ENCODE measurements at regions not wholly inside any gene's neighbourhood (a gene's known extent, or its start where the extent isn't known, plus 50 kb on each side); places are given as distances from the start of the nearest gene placed in this dataset.

GRCh38 chr21:39029086-39029755, 154.0 kb downstream of the PSMG1 start:
- no peak for DNase-seq (ENCODE audit: low read depth in 1 of 2, low spot score in 1 of 2)

DNA sequence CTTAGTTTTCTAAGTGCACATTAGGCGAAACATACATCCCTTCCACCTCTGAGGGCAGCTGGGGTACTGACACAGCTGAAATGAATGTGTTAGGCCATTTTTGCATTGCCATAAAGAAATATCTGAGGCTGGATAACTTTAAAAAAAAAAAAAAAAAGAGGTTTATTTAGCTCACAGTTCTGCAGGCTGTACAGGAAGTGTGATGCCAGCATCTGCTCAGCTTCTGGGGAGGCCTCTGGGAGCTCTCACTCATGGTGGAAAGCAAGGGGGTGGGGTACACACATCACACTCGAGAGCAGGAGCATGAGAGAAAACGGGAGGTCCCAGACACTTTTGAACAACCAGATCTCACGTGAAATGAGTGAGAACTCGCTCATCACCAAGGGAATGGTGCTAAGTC, 158.1 kb downstream of the PSMG1 start:
- DNase-seq (ENCODE audit: low read depth in 1 of 2, low spot score in 1 of 2): no peak

DNA sequence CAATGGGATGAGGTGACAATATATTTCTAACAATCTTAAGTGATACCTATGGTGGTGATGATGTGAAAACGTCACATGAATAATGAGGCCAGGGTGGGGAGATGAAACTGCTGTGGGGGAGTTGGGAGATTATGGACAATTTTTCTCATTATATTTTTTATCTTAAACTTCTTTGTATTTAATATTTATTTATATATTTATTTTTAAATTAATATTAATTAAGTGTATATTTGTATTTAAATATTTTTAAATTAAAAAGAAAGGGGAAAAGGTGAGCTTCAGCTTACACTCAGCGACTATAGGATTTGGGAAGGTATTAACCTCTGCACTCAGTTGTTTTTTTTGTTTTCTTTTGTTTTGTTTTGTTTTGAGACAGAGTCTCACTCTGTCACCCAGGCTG, 158.7 kb downstream of the PSMG1 start:
- DNase-seq (ENCODE audit: low read depth in 1 of 2, low spot score in 1 of 2): no peak

GRCh38 chr21:39022863-39023693, 160.2 kb downstream of the PSMG1 start:
- DNase-seq (ENCODE audit: low read depth in 1 of 2, low spot score in 1 of 2): no peak

DNA sequence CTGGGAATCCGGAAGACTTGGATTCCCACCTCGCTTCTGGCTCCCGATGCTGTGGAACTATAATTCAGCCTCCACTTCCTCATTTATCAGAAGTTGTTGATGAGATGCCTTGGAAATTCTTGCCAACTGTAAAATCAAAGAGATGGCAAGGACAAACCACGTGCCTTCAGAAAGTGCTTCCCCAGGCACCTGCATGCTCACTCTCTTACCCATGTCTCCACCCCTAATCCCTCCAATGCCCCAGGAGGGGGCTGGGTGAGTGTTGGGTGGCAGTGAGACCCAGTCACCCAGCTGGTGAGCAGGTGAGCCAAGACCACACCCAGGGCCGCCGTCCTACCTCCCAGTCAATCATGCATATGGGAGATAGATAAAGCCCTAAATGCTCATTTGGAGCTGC, 160.8 kb downstream of the PSMG1 start:
- DNase-seq (ENCODE audit: low read depth in 1 of 2, low spot score in 1 of 2): no peak

- no peak for DNase-seq (ENCODE audit: low read depth in 1 of 2, low spot score in 1 of 2)
These were observed 161.2 kb downstream of the PSMG1 start for GRCh38 chr21:39022035-39022434.

DNA sequence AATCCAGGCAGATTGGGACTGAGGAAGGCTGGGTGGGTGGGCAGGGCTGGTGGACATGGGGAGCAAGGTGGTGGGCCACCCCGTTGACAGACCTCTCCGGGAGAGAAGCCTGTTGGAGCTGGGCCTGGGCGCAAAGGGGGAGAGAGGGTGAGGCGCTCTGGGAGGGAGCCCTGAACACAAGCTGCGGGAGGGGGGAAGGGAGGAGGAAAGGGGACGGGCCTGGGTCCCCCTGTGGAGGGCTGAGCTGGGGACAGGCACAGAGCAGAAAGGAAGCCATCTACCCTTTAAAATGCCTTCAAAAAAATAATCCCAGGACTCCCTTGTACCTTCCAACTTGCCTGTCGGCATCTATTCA, 161.8 kb downstream of the PSMG1 start:
- no peak for DNase-seq (ENCODE audit: low read depth in 1 of 2, low spot score in 1 of 2)

DNA sequence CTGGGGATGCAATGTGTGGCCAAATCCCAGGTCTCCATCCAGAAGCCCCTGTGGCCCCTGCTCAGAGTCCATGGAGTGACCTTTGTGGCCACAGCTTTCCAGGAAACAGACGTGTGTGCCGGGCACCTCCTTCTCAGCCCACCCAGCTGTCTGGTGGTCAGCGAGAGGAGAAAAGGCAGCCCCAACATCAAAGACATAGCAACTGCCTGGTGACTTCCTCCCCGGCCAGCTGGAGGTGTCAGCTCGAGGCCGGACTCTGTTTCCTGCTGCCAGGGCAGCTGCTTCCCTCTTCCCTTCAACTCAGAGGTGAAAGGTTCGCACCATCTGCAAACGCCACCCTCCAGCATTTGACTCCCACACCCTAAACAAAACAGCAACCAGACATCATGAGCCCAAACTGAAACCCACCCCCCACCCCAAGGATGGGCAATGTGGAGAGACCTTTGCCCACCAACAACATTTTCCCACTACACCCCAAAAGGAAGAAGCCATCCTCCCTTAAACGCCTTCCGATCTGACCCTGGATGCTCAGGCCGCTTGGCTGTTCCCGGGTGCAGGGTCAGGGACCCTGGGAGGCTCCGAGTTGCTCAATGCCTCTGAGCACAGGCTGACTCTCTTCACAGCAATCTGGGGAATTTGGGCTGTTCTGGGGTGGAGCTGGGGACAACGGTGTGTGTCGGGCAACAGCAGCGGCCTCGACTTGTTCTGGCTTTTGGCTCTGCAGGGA, 162.3 kb downstream of the PSMG1 start:
- no peak for DNase-seq (ENCODE audit: low read depth in 1 of 2, low spot score in 1 of 2)

DNA sequence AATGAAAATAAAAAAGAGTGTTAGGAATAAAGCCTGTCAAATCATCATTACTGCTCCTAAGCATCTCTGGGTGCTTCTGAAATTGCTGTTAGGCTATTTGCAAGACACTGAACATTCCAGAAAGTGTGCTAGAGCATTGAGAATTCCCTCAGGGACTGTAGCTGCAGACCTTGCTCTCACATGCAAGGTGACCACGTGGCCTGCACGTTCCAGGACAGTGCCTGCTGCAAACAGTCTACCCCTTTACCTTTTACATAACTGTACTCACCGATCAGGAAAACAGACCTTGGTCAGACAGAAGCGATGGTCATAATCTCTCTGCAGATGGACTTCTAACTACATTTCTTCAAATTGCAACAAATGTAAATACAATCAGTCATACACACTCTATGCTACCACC, 164.5 kb downstream of the PSMG1 start:
- no peak for DNase-seq (ENCODE audit: low read depth in 1 of 2, low spot score in 1 of 2)

DNA sequence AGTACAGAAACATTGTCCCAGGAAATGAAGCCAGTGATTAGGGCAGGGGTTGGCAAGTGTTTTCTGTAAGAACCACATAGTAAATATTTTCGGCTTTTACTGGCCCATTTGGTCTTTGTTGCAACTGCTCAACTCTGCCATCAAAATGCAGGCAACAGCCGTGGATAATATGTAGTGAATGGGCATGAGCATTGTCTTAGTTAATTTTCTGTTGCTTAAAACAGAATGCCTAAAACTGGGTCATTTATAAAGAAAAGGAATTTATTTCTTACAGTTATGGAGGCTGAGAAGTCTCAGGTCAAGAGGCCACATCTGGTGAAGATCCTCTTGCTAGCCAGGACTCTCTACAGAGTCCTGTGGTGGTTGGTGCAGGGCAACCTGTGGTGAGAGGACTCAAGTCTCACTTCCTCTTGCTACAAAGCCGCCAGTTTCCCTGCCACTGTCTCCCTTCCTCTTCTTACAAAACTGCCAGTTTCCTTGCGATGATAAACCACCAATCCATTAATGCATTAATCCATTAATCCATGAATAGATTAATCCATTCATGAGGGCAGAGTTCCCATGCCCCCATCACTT, 166.4 kb downstream of the PSMG1 start:
- DNase-seq (ENCODE audit: low read depth in 1 of 2, low spot score in 1 of 2): no peak

DNA sequence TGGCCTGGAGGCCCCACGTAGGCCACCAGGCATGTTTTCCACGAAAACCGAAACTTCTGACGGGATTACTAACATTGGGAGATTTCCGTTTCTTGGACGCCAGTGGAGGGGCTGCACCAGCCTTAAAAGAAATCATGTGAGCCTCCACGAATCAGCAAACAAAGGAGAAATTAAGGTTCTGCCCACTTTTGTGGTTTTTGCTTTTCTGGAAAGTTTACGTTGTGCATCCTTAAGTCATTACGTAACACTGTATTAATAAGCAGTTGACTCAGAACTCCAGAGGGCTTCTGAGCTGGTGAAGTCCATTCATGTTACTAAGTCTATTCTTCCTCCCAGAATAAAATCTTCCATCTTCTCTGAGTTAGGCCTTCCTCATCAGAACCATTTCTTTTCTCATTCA, 168.5 kb downstream of the PSMG1 start:
- no peak for DNase-seq (ENCODE audit: low read depth in 1 of 2, low spot score in 1 of 2)

- no peak for DNase-seq (ENCODE audit: low read depth in 1 of 2, low spot score in 1 of 2)
These were observed 170.7 kb downstream of the PSMG1 start for GRCh38 chr21:39012326-39013230.

DNA sequence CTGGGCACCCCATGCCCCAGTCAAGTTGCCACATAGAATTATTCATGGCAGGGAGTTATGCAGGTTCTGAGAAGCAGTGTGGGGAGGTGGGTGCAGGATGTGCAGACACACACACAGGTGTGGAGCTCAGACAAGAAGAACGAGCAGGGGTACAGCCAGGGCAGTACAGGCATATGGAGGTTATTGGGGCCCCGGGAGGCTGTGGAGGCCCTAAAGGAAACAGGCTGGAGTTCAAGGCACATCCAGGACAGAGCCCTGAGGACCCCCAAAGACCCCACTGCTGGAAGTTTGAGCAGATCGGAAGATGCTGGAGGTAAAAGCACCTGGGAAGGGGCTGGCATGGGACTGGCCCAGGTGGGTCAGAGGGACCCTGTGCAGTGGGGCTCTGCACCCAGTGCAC, 171.3 kb downstream of the PSMG1 start:
- DNase-seq (ENCODE audit: low read depth in 1 of 2, low spot score in 1 of 2): no peak

- no peak for DNase-seq (ENCODE audit: low read depth in 1 of 2, low spot score in 1 of 2)
These were observed 172.4 kb downstream of the PSMG1 start for GRCh38 chr21:39010629-39011404.

DNA sequence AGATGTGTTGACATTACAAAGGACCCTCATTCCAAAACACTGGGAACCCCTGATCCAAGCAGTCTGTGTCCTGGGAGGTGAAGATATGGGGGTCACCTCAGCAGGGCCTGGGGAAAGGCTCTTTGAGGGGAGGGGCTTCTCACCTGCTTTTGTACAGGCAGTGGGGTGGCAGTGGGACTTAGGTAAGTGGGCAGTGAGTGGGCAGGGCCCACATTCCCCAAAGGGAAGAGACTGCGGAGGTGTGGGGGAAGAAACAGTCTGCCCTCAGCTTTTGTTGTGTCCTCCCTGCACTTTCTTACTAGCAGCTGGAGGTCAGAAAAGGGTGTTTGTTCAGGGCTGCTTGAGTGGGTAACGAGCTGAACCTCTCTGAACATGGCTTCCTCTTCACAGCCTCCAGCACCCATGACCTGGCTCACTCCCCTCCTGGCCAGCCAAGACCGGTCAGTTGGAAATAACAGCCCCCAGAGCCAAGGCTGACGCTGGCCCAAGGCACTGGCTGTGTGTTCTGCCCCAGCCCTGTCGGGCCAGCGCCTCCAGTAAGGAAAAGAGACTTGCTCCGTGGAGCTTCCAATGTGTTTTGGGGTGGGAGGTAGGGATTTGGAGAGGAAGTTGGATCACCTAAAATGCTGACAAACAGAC, 173.5 kb downstream of the PSMG1 start:
- DNase-seq (ENCODE audit: low read depth in 1 of 2, low spot score in 1 of 2): no peak

DNA sequence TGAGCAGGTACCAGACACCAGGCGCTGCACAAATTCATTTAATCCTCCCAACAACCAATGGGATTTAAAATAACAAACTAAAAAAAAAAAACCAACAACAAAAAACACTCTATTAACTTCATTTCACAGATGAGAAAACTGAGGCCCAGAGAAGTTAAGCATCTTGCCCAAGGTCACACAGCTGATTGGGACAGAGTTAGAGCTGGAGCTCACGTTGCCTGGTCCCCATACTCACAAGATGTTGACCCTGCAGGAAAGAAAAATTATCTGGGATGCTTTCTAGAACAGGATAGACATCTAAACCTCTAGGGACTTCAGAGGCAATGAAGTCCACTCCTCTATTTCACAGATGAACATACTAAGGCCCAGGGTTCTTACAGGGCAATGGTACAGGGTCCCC, 175.3 kb downstream of the PSMG1 start:
- no peak for DNase-seq (ENCODE audit: low read depth in 1 of 2, low spot score in 1 of 2)

GRCh38 chr21:39007532-39007931, 175.7 kb downstream of the PSMG1 start:
- no peak for DNase-seq (ENCODE audit: low read depth in 1 of 2, low spot score in 1 of 2)

GRCh38 chr21:39006571-39007311, 176.5 kb downstream of the PSMG1 start:
- no peak for DNase-seq (ENCODE audit: low read depth in 1 of 2, low spot score in 1 of 2)

- no peak for DNase-seq (ENCODE audit: low read depth in 1 of 2, low spot score in 1 of 2)
These were observed 177.8 kb downstream of the PSMG1 start for GRCh38 chr21:39005502-39005787.

Data from stimulated activated CD4-positive, alpha-beta T cell treated with anti-CD3 and anti-CD28 coated beads, Interleukin-15, amount 100 ng/mL, for 1 hour (primary cell).